H9 (cell line): ENCODE measurements at regions not wholly inside any gene's neighbourhood (a gene's known extent, or its start where the extent isn't known, plus 50 kb on each side); places are given as distances from the start of the nearest gene placed in this dataset.

Experiments
- DNase-seq: peaks from one replicate; pipeline ENCODE4 v3.0.0-alpha.2; 2017
- H2AFZ ChIP-seq: one replicate; pipeline ENCODE4 v1.6.1; 2013; ENCODE audit warnings: mild to moderate bottlenecking, low read length, control low read depth, moderate library complexity
- H2AK5ac ChIP-seq: 2 replicates; pipeline ENCODE4 v1.6.1; 2013; ENCODE audit warnings: low read length, control low read depth, mixed read lengths; ENCODE audit not compliant: insufficient read length
- H2BK120ac ChIP-seq: one replicate; pipeline ENCODE4 v1.6.1; 2013; ENCODE audit warnings: low read depth, mild to moderate bottlenecking, low read length, control low read depth, inconsistent platforms; ENCODE audit not compliant: poor library complexity, severe bottlenecking
- H2BK12ac ChIP-seq: 2 replicates; pipeline ENCODE4 v1.6.1; 2013; ENCODE audit warnings: low read length, control low read depth, mixed read lengths, low read depth; ENCODE audit not compliant: insufficient read length
- H2BK15ac ChIP-seq: 2 replicates; pipeline ENCODE4 v1.6.1; 2013; ENCODE audit warnings: low read depth, low read length, control low read depth
- H2BK20ac ChIP-seq: one replicate; pipeline ENCODE4 v1.6.1; 2013; ENCODE audit warnings: low read depth, mild to moderate bottlenecking, low read length, control low read depth, inconsistent platforms; ENCODE audit not compliant: poor library complexity, severe bottlenecking
- H2BK5ac ChIP-seq: 2 replicates; pipeline ENCODE4 v1.6.1; 2013; ENCODE audit warnings: low read length, control low read depth, mixed read lengths; ENCODE audit not compliant: insufficient read length
- H3K14ac ChIP-seq: 2 replicates; pipeline ENCODE4 v1.6.1; 2013; ENCODE audit warnings: low read length, control low read depth; ENCODE audit not compliant: insufficient read depth
- H3K18ac ChIP-seq: 2 replicates; pipeline ENCODE4 v1.6.1; 2013; ENCODE audit warnings: low read depth, mild to moderate bottlenecking, mixed read lengths, low read length, control low read depth; ENCODE audit not compliant: insufficient read length
- H3K23ac ChIP-seq: 2 replicates; pipeline ENCODE4 v1.6.1; 2013; ENCODE audit warnings: low read length, control low read depth, mixed read lengths, low read depth; ENCODE audit not compliant: insufficient read length
- H3K23me2 ChIP-seq: 2 replicates; pipeline ENCODE4 v1.6.1; 2013; ENCODE audit warnings: low read depth, mild to moderate bottlenecking, mixed read lengths, low read length, control low read depth; ENCODE audit not compliant: insufficient read length, poor library complexity, severe bottlenecking
- H3K27ac ChIP-seq: 2 replicates; pipeline ENCODE4 v1.5.1; 2013; ENCODE audit warnings: low read length, control low read depth, mixed read lengths, low read depth; ENCODE audit not compliant: insufficient read length
- H3K27me3 ChIP-seq: 2 replicates; pipeline ENCODE4 v1.6.1; 2013; ENCODE audit warnings: low read length, control low read depth, inconsistent platforms; ENCODE audit not compliant: insufficient read depth
- H3K4ac ChIP-seq: 2 replicates; pipeline ENCODE4 v1.6.1; 2013; ENCODE audit warnings: low read depth, mild to moderate bottlenecking, control low read depth, inconsistent platforms, low read length, moderate library complexity
- H3K4me1 ChIP-seq: 2 replicates; pipeline ENCODE4 v1.6.1; 2013; ENCODE audit warnings: low read length, control low read depth, inconsistent platforms; ENCODE audit not compliant: insufficient read depth
- H3K4me2 ChIP-seq: 2 replicates; pipeline ENCODE4 v1.6.1; 2013; ENCODE audit warnings: low read length, control low read depth, mixed read lengths; ENCODE audit not compliant: insufficient read length, insufficient read depth
- H3K56ac ChIP-seq: 2 replicates; pipeline ENCODE4 v1.6.1; 2013; ENCODE audit warnings: low read depth, mild to moderate bottlenecking, mixed read lengths, low read length, control low read depth; ENCODE audit not compliant: insufficient read length
- H3K79me1 ChIP-seq: 2 replicates; pipeline ENCODE4 v1.6.1; 2013; ENCODE audit warnings: low read depth, mild to moderate bottlenecking, moderate library complexity, low read length, control low read depth, inconsistent platforms; ENCODE audit not compliant: insufficient read depth, poor library complexity, severe bottlenecking
- H3K79me2 ChIP-seq: 2 replicates; pipeline ENCODE4 v1.6.1; 2013; ENCODE audit warnings: low read length, control low read depth, inconsistent platforms; ENCODE audit not compliant: insufficient read depth
- H3K9ac ChIP-seq: 2 replicates; pipeline ENCODE4 v1.6.1; 2013; ENCODE audit warnings: low read length, control low read depth, mixed read lengths; ENCODE audit not compliant: insufficient read length; ENCODE audit errors: extremely low read depth
- H3K9me3 ChIP-seq: one replicate; pipeline ENCODE4 v1.6.1; 2013; ENCODE audit warnings: low read depth, low read length, inconsistent platforms; ENCODE audit not compliant: control insufficient read depth
- H3T11ph ChIP-seq: one replicate; pipeline ENCODE4 v1.6.1; 2013; ENCODE audit warnings: mild to moderate bottlenecking, low read length, control low read depth, inconsistent platforms
- H4K20me1 ChIP-seq: one replicate; pipeline ENCODE4 v1.6.1; 2013; ENCODE audit not compliant: control insufficient read depth, insufficient read length, insufficient read depth
- H4K5ac ChIP-seq: 2 replicates; pipeline ENCODE4 v1.6.1; 2013; ENCODE audit warnings: low read depth, mild to moderate bottlenecking, mixed read lengths, low read length, control low read depth; ENCODE audit not compliant: insufficient read length
- H4K8ac ChIP-seq: replicated peaks from 2 replicates; pipeline ENCODE4 v1.6.1; 2013; ENCODE audit warnings: low read length, control low read depth, mixed read lengths, low read depth; ENCODE audit not compliant: insufficient read length
- H4K91ac ChIP-seq: 2 replicates; pipeline ENCODE4 v1.6.1; 2013; ENCODE audit warnings: low read depth, mild to moderate bottlenecking, moderate library complexity, mixed read lengths, low read length, control low read depth; ENCODE audit not compliant: insufficient read length
- H3K27ac Mint-ChIP-seq, 3 experiments: 2 replicates in 2 of 3; 3 replicates in 1 of 3; pipeline ENCODE4 v1.8.0; 2020 to 2021; ENCODE audit warnings: mixed read lengths in 3 of 3, mild to moderate bottlenecking in 1 of 3, moderate library complexity in 1 of 3
- H3K27me3 Mint-ChIP-seq: 2 replicates; pipeline ENCODE4 v1.8.0; 2021; ENCODE audit warnings: low read depth, mild to moderate bottlenecking, moderate library complexity, mixed read lengths
- H3K36me3 Mint-ChIP-seq, 3 experiments: 2 replicates in 2 of 3; 3 replicates in 1 of 3; pipeline ENCODE4 v1.8.0; 2020 to 2021; ENCODE audit warnings: low read depth in 3 of 3, mixed read lengths in 3 of 3; ENCODE audit not compliant: insufficient read depth in 1 of 3
- H3K4me1 Mint-ChIP-seq, 2 experiments: 2 replicates each; pipeline ENCODE4 v1.8.0; 2020; ENCODE audit warnings: mixed read lengths in 2 of 2
- H3K4me3 Mint-ChIP-seq, 2 experiments: 2 replicates in 1 of 2; 3 replicates in 1 of 2; pipeline ENCODE4 v1.8.0; 2020 to 2021; ENCODE audit warnings: mild to moderate bottlenecking in 2 of 2, mixed read lengths in 2 of 2, moderate library complexity in 1 of 2
- H3K9me3 Mint-ChIP-seq, 2 experiments: 2 replicates in 1 of 2; 3 replicates in 1 of 2; pipeline ENCODE4 v1.8.0; 2020; ENCODE audit warnings: mild to moderate bottlenecking in 2 of 2, mixed read lengths in 2 of 2, moderate library complexity in 1 of 2
- CTCF ChIP-seq: fragments of 200-600 bp; sonication (generic); conservative IDR thresholded peaks from 3 replicates; pipeline ENCODE4 v1.8.0; 2021; ENCODE audit warnings: antibody characterized with exemption, mild to moderate bottlenecking
- WGBS: extraction: QIAGEN DNeasy Blood & Tissue Kit; methylation state at CpG from one replicate; pipeline ENCODE4 v1.1.7; 2013; ENCODE audit warnings: missing lambda C conversion rate, low lambda C conversion rate, mixed read lengths; ENCODE audit not compliant: insufficient read length; ENCODE audit errors: extremely low coverage; 5-methylcytosine and 5-hydroxymethylcytosine counted together

DNA sequence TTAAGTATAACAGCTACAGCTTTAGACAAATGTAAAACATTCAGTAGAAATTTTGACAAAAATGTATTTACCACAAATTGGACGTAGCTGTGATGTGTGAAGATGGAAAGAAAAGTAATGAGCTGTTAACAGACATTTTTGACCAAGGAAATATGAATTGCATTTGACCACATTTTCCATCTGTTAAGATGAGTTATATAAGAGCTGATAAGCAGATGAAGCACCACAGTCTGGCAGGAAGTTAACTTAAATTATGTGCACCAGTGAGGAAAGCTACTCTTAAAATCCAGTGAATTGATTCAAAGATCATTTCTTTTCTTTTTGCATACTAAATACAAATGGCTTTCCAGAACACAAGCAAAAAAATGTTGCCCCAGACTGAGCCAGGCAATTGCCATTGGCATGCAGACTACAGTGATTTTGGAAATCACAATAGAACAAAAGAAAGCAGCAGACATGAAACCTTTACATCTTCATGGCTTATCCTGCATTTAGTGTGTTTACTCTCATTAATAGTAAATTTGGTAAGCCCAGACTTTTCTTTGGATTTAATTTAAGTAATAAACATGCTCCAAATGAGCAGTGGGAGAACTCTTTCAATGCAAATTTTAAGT, 493.7 kb downstream of the TMX3 start:
- Histone ChIP-seq H2BK12ac (no peak overlapping the region), H4K91ac (no peak overlapping the region), H3K23ac (no peak overlapping the region), H4K20me1 (no peaks in the 10 kb centered on the region), H2BK20ac (no peak overlapping the region), H3K4ac (no peak overlapping the region), H3K56ac (no peak overlapping the region), H3K4me1 (peaks cover 2% of the 10 kb centered on the region; the same call in 1 of the 2 replicates), H2AK5ac (no peak overlapping the region), H3K9me3 (no peaks in the 10 kb centered on the region), H2BK5ac (no peak overlapping the region), H3K23me2 (no peaks in the 10 kb centered on the region), H4K8ac (no peak overlapping the region), H3K27ac (peak overlapping the region; percentile 17), H3K4me2 (peak overlapping the region; percentile 17), H3K9ac (no peak overlapping the region), H3K27me3 (no peaks in the 10 kb centered on the region), H3T11ph (no peak overlapping the region), H4K5ac (no peak overlapping the region), H3K18ac (no peak overlapping the region), H2BK15ac (no peak overlapping the region), H3K79me2 (no peaks in the 10 kb centered on the region), H3K14ac (no peak overlapping the region), H3K79me1 (no peaks in the 10 kb centered on the region), H2AFZ (no peak overlapping the region), H2BK120ac (no peak overlapping the region)
- Mint-ChIP-seq H3K27ac (peak overlapping the region in 1 of 3 experiments; percentile 19; a peak in 1 of 7 replicates), H3K4me3 (no peak overlapping the region), H3K36me3 (no peaks in the 10 kb centered on the region; a peak in 1 of 7 replicates), H3K27me3 (no peaks in the 10 kb centered on the region), H3K9me3 (no peaks in the 10 kb centered on the region), H3K4me1 (peaks cover 12 to 13% of the 10 kb centered on the region in 2 experiments)
- WGBS = no CpG with 5 or more reads among the region's 1 CpG
- DNase-seq = no peak
- no peak for TF ChIP-seq CTCF
